GM23338 (cell line): ENCODE measurements at regions not wholly inside any gene's neighbourhood (a gene's known extent, or its start where the extent isn't known, plus 50 kb on each side); places are given as distances from the start of the nearest gene placed in this dataset.

Source experiments
- ATAC-seq: fragments of 200-7000 bp; cut with Tn5 transposase; 3 replicates; pipeline ENCODE4 v1.9.1; 2020
- DNase-seq: peaks from one replicate; pipeline ENCODE4 v3.0.0-alpha.2; 2015; ENCODE audit warnings: low spot score
- H2AFZ ChIP-seq: fragments of 200-600 bp; sonication (generic); 2 replicates; pipeline ENCODE4 v1.8.0; 2016; ENCODE audit warnings: antibody characterized with exemption, mild to moderate bottlenecking, moderate library complexity
- H3F3A ChIP-seq: fragments of 200-600 bp; sonication (generic); replicated peaks from 2 replicates; pipeline ENCODE4 v1.8.0; 2017; ENCODE audit warnings: antibody characterized with exemption, mixed run types, low read depth
- H3K27ac ChIP-seq: fragments of 200-600 bp; sonication (generic); 2 replicates; pipeline ENCODE4 v1.6.1; 2016; ENCODE audit warnings: low read depth
- H3K27me3 ChIP-seq: fragments of 200-600 bp; sonication (generic); 2 replicates; pipeline ENCODE4 v1.8.0; 2016; ENCODE audit warnings: mild to moderate bottlenecking, mixed run types, moderate library complexity; ENCODE audit not compliant: insufficient read depth
- H3K36me3 ChIP-seq: fragments of 200-600 bp; sonication (generic); 2 replicates; pipeline ENCODE4 v1.8.0; 2016; ENCODE audit warnings: mild to moderate bottlenecking; ENCODE audit not compliant: insufficient read depth
- H3K4me1 ChIP-seq: fragments of 200-600 bp; sonication (generic); 2 replicates; pipeline ENCODE4 v1.8.0; 2016; ENCODE audit warnings: mild to moderate bottlenecking, moderate library complexity; ENCODE audit not compliant: insufficient read depth
- H3K4me2 ChIP-seq: fragments of 200-600 bp; sonication (generic); 2 replicates; pipeline ENCODE4 v1.7.1; 2017; ENCODE audit warnings: mixed run types
- H3K4me3 ChIP-seq: fragments of 200-600 bp; sonication (generic); 2 replicates; pipeline ENCODE4 v1.6.1; 2016; ENCODE audit warnings: mixed run types
- H3K79me2 ChIP-seq: fragments of 200-600 bp; sonication (generic); replicated peaks from 2 replicates; pipeline ENCODE4 v1.8.0; 2017; ENCODE audit warnings: mild to moderate bottlenecking; ENCODE audit not compliant: insufficient read depth
- H3K9me2 ChIP-seq: fragments of 200-600 bp; sonication (generic); 2 replicates; pipeline ENCODE4 v1.8.0; 2017; ENCODE audit not compliant: insufficient read depth
- H4K20me1 ChIP-seq: fragments of 200-600 bp; sonication (generic); replicated peaks from 2 replicates; pipeline ENCODE4 v1.8.0; 2017; ENCODE audit warnings: mild to moderate bottlenecking; ENCODE audit not compliant: insufficient read depth
- H3K27ac Mint-ChIP-seq: 2 replicates; pipeline ENCODE4 v1.8.0; 2020; ENCODE audit warnings: inconsistent platforms, mild to moderate bottlenecking, moderate library complexity, mixed read lengths
- H3K27me3 Mint-ChIP-seq: 3 replicates; pipeline ENCODE4 v1.8.0; 2022; ENCODE audit warnings: low read depth, mild to moderate bottlenecking, moderate library complexity, mixed read lengths, inconsistent platforms; ENCODE audit not compliant: insufficient read depth, poor library complexity
- H3K36me3 Mint-ChIP-seq: 3 replicates; pipeline ENCODE4 v1.8.0; 2021; ENCODE audit warnings: low read depth, mild to moderate bottlenecking, inconsistent platforms, moderate library complexity, mixed read lengths
- H3K4me1 Mint-ChIP-seq: 3 replicates; pipeline ENCODE4 v1.8.0; 2020; ENCODE audit warnings: mild to moderate bottlenecking, inconsistent platforms, mixed read lengths
- H3K4me3 Mint-ChIP-seq: 3 replicates; pipeline ENCODE4 v1.8.0; 2021; ENCODE audit warnings: moderate library complexity, mild to moderate bottlenecking, inconsistent platforms, mixed read lengths
- H3K9me3 Mint-ChIP-seq: 3 replicates; pipeline ENCODE4 v1.8.0; 2020; ENCODE audit warnings: moderate library complexity, mild to moderate bottlenecking, inconsistent platforms, mixed read lengths
- ETS1 ChIP-seq: IDR thresholded peaks from 2 replicates; pipeline ENCODE4 v1.6.1; 2016; ENCODE audit warnings: antibody characterized with exemption
- EZH2phosphoT487 ChIP-seq: fragments of 200-600 bp; sonication (generic); IDR thresholded peaks from one replicate; pipeline ENCODE4 v1.8.1; 2018; ENCODE audit warnings: antibody characterized with exemption; ENCODE audit not compliant: unreplicated experiment
- JUNB ChIP-seq: IDR thresholded peaks from one replicate; pipeline ENCODE4 v1.6.1; 2016; ENCODE audit warnings: antibody characterized with exemption; ENCODE audit not compliant: unreplicated experiment
- NANOG ChIP-seq: IDR thresholded peaks from 2 replicates; pipeline ENCODE4 v1.6.1; 2016; ENCODE audit warnings: antibody characterized with exemption, borderline replicate concordance
- POLR2AphosphoS5 ChIP-seq: IDR thresholded peaks from 2 replicates; pipeline ENCODE4 v1.6.1; 2016; ENCODE audit warnings: antibody characterized with exemption, low read depth
- STAT1 ChIP-seq: IDR thresholded peaks from one replicate; pipeline ENCODE4 v1.6.1; 2016; ENCODE audit warnings: antibody characterized with exemption; ENCODE audit not compliant: unreplicated experiment
- ZNF114 ChIP-seq: fragments of 250-450 bp; sonication (Bioruptor Pico); IDR thresholded peaks from 2 replicates; pipeline ENCODE4 v1.5.0; 2020; ENCODE audit warnings: mild to moderate bottlenecking, moderate library complexity
- ZNF331 ChIP-seq: fragments of 250-450 bp; sonication (Bioruptor Pico); IDR thresholded peaks from 2 replicates; pipeline ENCODE4 v1.5.0; 2020; ENCODE audit warnings: low read depth, mild to moderate bottlenecking, moderate library complexity
- ZNF462 ChIP-seq: fragments of 250-450 bp; sonication (Bioruptor Pico); IDR thresholded peaks from 2 replicates; pipeline ENCODE4 v1.5.0; 2020; ENCODE audit warnings: mild to moderate bottlenecking, moderate library complexity
- TF ChIP-seq, protein P1 (sequence below), 2 experiments: fragments of 200-600 bp in 1 of 2; sonication (generic) in 1 of 2; conservative IDR thresholded peaks; 2 replicates each; pipeline versions ENCODE4 v1.5.1 to v1.6.1; 2016 to 2017; ENCODE audit warnings: antibody characterized with exemption in 2 of 2, low read depth in 2 of 2, mild to moderate bottlenecking in 2 of 2, moderate library complexity in 1 of 2

DNA sequence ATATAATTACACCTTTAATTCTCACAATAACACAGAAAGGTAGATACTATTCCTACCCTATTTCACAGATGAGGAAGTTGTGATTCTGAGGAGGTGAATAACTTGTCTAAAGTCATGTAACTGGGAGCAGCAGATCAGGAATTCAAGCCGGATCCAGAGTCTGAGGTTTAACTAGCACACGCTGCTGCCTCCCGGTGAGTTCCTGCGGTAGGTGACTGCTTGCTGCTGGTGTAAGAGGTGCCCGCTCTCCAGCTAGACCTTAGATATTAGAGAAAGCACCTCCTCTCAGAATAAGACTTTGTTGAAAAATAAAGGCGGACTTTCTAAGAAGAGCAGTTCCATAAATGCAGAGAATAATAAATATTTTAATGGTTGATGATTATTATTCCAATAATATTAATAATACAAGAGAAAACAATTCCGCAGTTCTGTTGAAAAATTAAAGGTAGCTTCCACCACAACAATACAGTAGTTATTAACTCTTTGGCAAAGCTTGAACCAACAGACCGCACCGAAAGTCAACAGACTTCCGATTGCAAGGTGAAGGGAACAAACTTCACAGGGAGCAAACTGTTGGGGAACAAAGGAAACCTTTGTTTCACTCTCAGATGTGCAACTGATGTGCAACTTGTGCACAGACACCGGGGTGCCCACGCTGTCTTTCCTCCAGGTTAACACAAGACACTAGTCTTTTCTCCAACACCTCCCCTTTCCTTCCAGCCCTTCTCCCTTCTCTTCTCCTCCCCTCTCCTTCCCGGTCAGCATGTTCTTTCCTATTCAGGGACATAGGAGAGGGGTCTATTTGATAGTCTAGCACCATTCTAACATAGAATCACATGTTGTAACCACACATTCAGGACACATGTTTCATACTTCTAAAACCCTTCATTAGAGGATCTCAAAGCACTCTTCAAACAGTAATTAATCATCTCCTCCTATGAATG is 73.2 kb upstream of the EGLN3 start:
- Mint-ChIP-seq H3K4me3 (no peak overlapping the region), H3K4me1 (no peaks in the 10 kb centered on the region; the same call in 1 of the 3 replicates), H3K9me3 (no peaks in the 10 kb centered on the region; the same call in 2 of the 3 replicates), H3K27me3 (peaks cover 5% of the 10 kb centered on the region), H3K36me3 (no peaks in the 10 kb centered on the region), H3K27ac (no peak overlapping the region)
- Histone ChIP-seq H3K4me1 (peaks cover 6% of the 10 kb centered on the region), H3K79me2 (no peaks in the 10 kb centered on the region), H3K27me3 (no peaks in the 10 kb centered on the region), H3K4me2 (no peak overlapping the region), H3K36me3 (no peaks in the 10 kb centered on the region), H3F3A (no peaks in the 10 kb centered on the region), H4K20me1 (no peaks in the 10 kb centered on the region), H3K9me2 (0 out of 2 replicates have a peak, but pooled peaks cover 4% of the 10 kb centered on the region), H3K27ac (no peak overlapping the region), H3K4me3 (no peak overlapping the region), H2AFZ (0 out of 2 replicates have a peak overlapping the region, but pooled peaks have one; percentile 43)
- ATAC-seq = peak; percentile 48; the same call in 1 of the 3 replicates
- no peak for TF ChIP-seq ZNF114 (CRISPR knock-in tag)
- TF ChIP-seq, protein P1, sequence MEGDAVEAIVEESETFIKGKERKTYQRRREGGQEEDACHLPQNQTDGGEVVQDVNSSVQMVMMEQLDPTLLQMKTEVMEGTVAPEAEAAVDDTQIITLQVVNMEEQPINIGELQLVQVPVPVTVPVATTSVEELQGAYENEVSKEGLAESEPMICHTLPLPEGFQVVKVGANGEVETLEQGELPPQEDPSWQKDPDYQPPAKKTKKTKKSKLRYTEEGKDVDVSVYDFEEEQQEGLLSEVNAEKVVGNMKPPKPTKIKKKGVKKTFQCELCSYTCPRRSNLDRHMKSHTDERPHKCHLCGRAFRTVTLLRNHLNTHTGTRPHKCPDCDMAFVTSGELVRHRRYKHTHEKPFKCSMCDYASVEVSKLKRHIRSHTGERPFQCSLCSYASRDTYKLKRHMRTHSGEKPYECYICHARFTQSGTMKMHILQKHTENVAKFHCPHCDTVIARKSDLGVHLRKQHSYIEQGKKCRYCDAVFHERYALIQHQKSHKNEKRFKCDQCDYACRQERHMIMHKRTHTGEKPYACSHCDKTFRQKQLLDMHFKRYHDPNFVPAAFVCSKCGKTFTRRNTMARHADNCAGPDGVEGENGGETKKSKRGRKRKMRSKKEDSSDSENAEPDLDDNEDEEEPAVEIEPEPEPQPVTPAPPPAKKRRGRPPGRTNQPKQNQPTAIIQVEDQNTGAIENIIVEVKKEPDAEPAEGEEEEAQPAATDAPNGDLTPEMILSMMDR (conservative IDR thresholded peaks at IDR 0.05; ENCODE audit: low read depth in 2 of 2) = peak in 1 of 2 experiments; percentile 40; a peak in 2 of 4 replicates
- DNase-seq = peak; percentile 32

- Mint-ChIP-seq H3K4me1 (peaks cover 12% of the 10 kb centered on the region), H3K27me3 (no peaks in the 10 kb centered on the region)
- H2AFZ ChIP-seq = no peak overlapping the region
Measured at GRCh38 chr14:34021096-34021495, 70.2 kb upstream of the EGLN3 start.

More at GRCh38 chr14:34021096-34021495, 70.2 kb upstream of the EGLN3 start:
- H4K20me1 ChIP-seq = no peaks in the 10 kb centered on the region
- Mint-ChIP-seq H3K36me3 (no peaks in the 10 kb centered on the region), H3K9me3 (no peaks in the 10 kb centered on the region), H3K27ac (no peak overlapping the region), H3K4me3 (no peak overlapping the region)
- no peaks in the 10 kb centered on the region for H3F3A ChIP-seq
- TF ChIP-seq NANOG (no peak), STAT1 (no peak), ZNF331 (CRISPR knock-in tag) (no peak), ZNF114 (CRISPR knock-in tag) (no peak), ETS1 (no peak), ZNF462 (no peak), JUNB (no peak), POLR2AphosphoS5 (no peak), EZH2phosphoT487 (no peak)
- H3K27me3 ChIP-seq = no peaks in the 10 kb centered on the region
- H3K36me3 ChIP-seq = no peaks in the 10 kb centered on the region
- no peak for ATAC-seq
- DNase-seq = no peak
- no peak overlapping the region for H3K27ac ChIP-seq
- no peaks in the 10 kb centered on the region for H3K79me2 ChIP-seq
- H3K4me3 ChIP-seq = no peak overlapping the region
- peaks cover 18% of the 10 kb centered on the region for H3K4me1 ChIP-seq
- no peaks in the 10 kb centered on the region for H3K9me2 ChIP-seq
- H3K4me2 ChIP-seq = no peak overlapping the region
